ENCODE measurements at regions not wholly inside any gene's neighbourhood (a gene's known extent, or its start where the extent isn't known, plus 50 kb on each side); places are given as distances from the start of the nearest gene placed in this dataset.
A peak's percentile ranks its signal among the peaks of the same experiment; 100 is the strongest.

- no peak overlapping the region for H3K4me3 ChIP-seq (ENCODE audit: control insufficient read depth, low read depth, low read length)
- no peak for DNase-seq (ENCODE audit: low read depth)
- TF ChIP-seq CTCF (conservative IDR thresholded peaks at IDR 0.05; ENCODE audit: control insufficient read depth, insufficient read depth, low read depth, low read length): no peak
These were observed 461.7 kb downstream of the GXYLT1 start for GRCh38 chr12:41683023-41683422.

GRCh38 chr12:41681898-41682297 is 462.8 kb downstream of the GXYLT1 start:
- no peak for TF ChIP-seq CTCF (conservative IDR thresholded peaks at IDR 0.05; ENCODE audit: control insufficient read depth, insufficient read depth, low read depth, low read length)
- H3K4me3 ChIP-seq (ENCODE audit: control insufficient read depth, low read depth, low read length): no peak overlapping the region
- DNase-seq (ENCODE audit: low read depth): no peak

- no peak overlapping the region for H3K4me3 ChIP-seq (ENCODE audit: control insufficient read depth, low read depth, low read length)
- TF ChIP-seq CTCF (conservative IDR thresholded peaks at IDR 0.05; ENCODE audit: control insufficient read depth, insufficient read depth, low read depth, low read length): no peak
- no peak for DNase-seq (ENCODE audit: low read depth)
These were observed 464.5 kb downstream of the GXYLT1 start for GRCh38 chr12:41680155-41680554.

GRCh38 chr12:41663598-41664265 is 475.6 kb downstream of the PDZRN4 start:
- no peak overlapping the region for H3K4me3 ChIP-seq (ENCODE audit: control insufficient read depth, low read depth, low read length)
- DNase-seq (ENCODE audit: low read depth): peak; percentile 19
- TF ChIP-seq CTCF (conservative IDR thresholded peaks at IDR 0.05; ENCODE audit: control insufficient read depth, insufficient read depth, low read depth, low read length): peak; percentile 35

GRCh38 chr12:41661141-41661765 is 473.1 kb downstream of the PDZRN4 start:
- TF ChIP-seq CTCF (conservative IDR thresholded peaks at IDR 0.05; ENCODE audit: control insufficient read depth, insufficient read depth, low read depth, low read length): no peak
- DNase-seq (ENCODE audit: low read depth): no peak

GRCh38 chr12:41656454-41656853 is 468.3 kb downstream of the PDZRN4 start:
- no peak for DNase-seq (ENCODE audit: low read depth)
- no peak for TF ChIP-seq CTCF (conservative IDR thresholded peaks at IDR 0.05; ENCODE audit: control insufficient read depth, insufficient read depth, low read depth, low read length)

More at GRCh38 chr12:41661141-41661765, 473.1 kb downstream of the PDZRN4 start:
- no peak overlapping the region for H3K4me3 ChIP-seq (ENCODE audit: control insufficient read depth, low read depth, low read length)

More at GRCh38 chr12:41656454-41656853, 468.3 kb downstream of the PDZRN4 start:
- no peak overlapping the region for H3K4me3 ChIP-seq (ENCODE audit: control insufficient read depth, low read depth, low read length)

All from fibroblast of mammary gland (primary cell).